ENCODE measurements at regions not wholly inside any gene's neighbourhood (a gene's known extent, or its start where the extent isn't known, plus 50 kb on each side); places are given as distances from the start of the nearest gene placed in this dataset.

DNA sequence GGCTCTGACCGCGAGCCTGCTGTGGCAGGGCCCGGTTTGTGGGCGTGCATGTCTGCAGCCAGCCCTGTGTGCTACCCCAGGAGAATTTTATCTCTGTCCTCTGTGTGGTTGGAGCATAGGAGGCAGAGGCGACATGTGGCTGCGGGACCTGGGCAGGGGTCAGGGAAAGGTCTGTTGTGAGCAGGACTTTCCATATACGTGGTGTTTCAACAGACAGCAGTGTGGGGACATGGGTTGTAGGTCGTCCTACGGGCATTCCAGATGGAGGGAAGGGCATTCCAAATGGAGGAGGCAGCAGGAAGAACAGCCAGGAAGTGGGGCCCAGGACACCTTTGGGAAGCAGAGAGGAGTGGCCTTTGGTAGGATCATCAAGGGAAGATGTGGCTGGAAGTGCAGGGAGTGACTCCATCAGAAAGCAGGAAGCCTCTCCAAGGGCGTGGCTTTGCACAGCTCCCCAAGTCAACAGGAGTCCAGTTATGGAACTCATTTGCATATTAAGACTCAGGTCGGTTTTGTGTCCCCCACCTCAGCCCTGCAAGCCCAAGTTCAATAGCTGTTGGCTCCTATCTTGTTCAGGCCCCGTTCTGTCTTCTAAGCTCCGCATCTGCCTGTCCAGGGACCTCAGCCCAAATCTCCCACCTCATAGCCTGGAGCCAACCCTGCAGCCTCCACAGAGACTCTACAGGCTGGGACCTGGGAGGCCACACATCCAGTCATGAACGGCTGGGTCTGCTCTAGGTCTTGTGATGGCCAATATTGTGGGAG, 309.1 kb downstream of the MATN1 start (continued):
- TF ChIP-seq, protein P1, sequence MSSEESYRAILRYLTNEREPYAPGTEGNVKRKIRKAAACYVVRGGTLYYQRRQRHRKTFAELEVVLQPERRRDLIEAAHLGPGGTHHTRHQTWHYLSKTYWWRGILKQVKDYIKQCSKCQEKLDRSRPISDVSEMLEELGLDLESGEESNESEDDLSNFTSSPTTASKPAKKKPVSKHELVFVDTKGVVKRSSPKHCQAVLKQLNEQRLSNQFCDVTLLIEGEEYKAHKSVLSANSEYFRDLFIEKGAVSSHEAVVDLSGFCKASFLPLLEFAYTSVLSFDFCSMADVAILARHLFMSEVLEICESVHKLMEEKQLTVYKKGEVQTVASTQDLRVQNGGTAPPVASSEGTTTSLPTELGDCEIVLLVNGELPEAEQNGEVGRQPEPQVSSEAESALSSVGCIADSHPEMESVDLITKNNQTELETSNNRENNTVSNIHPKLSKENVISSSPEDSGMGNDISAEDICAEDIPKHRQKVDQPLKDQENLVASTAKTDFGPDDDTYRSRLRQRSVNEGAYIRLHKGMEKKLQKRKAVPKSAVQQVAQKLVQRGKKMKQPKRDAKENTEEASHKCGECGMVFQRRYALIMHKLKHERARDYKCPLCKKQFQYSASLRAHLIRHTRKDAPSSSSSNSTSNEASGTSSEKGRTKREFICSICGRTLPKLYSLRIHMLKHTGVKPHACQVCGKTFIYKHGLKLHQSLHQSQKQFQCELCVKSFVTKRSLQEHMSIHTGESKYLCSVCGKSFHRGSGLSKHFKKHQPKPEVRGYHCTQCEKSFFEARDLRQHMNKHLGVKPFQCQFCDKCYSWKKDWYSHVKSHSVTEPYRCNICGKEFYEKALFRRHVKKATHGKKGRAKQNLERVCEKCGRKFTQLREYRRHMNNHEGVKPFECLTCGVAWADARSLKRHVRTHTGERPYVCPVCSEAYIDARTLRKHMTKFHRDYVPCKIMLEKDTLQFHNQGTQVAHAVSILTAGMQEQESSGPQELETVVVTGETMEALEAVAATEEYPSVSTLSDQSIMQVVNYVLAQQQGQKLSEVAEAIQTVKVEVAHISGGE (CRISPR knock-in tag; IDR thresholded peaks at IDR 0.05), result no peak
- no peak for TF ChIP-seq RAD51 (IDR thresholded peaks at IDR 0.05)
- TF ChIP-seq, protein P2, sequence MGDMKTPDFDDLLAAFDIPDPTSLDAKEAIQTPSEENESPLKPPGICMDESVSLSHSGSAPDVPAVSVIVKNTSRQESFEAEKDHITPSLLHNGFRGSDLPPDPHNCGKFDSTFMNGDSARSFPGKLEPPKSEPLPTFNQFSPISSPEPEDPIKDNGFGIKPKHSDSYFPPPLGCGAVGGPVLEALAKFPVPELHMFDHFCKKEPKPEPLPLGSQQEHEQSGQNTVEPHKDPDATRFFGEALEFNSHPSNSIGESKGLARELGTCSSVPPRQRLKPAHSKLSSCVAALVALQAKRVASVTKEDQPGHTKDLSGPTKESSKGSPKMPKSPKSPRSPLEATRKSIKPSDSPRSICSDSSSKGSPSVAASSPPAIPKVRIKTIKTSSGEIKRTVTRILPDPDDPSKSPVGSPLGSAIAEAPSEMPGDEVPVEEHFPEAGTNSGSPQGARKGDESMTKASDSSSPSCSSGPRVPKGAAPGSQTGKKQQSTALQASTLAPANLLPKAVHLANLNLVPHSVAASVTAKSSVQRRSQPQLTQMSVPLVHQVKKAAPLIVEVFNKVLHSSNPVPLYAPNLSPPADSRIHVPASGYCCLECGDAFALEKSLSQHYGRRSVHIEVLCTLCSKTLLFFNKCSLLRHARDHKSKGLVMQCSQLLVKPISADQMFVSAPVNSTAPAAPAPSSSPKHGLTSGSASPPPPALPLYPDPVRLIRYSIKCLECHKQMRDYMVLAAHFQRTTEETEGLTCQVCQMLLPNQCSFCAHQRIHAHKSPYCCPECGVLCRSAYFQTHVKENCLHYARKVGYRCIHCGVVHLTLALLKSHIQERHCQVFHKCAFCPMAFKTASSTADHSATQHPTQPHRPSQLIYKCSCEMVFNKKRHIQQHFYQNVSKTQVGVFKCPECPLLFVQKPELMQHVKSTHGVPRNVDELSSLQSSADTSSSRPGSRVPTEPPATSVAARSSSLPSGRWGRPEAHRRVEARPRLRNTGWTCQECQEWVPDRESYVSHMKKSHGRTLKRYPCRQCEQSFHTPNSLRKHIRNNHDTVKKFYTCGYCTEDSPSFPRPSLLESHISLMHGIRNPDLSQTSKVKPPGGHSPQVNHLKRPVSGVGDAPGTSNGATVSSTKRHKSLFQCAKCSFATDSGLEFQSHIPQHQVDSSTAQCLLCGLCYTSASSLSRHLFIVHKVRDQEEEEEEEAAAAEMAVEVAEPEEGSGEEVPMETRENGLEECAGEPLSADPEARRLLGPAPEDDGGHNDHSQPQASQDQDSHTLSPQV (IDR thresholded peaks at IDR 0.05), result no peak
- no peak for TF ChIP-seq KLF5 (IDR thresholded peaks at IDR 0.05; ENCODE audit: partially characterized antibody)
